Mesodermal cell (in vitro differentiated cells): ENCODE measurements at regions not wholly inside any gene's neighbourhood (a gene's known extent, or its start where the extent isn't known, plus 50 kb on each side); places are given as distances from the start of the nearest gene placed in this dataset.
"Not testable (repeated sequence)": the region's sequence is repeated elsewhere in the genome, so short reads cannot be mapped to it uniquely, and the experiment has no call there.

Source experiments
- H3K27ac ChIP-seq: 2 replicates; pipeline ENCODE4 v1.7.0; 2013; ENCODE audit warnings: mild to moderate bottlenecking, low read depth, low read length, moderate library complexity; ENCODE audit not compliant: severe bottlenecking
- H3K36me3 ChIP-seq: 2 replicates; pipeline ENCODE4 v1.7.1; 2013; ENCODE audit warnings: mild to moderate bottlenecking, low read length, moderate library complexity; ENCODE audit not compliant: control insufficient read depth, insufficient read depth
- H3K4me1 ChIP-seq: one replicate; pipeline ENCODE4 v1.7.1; 2013; ENCODE audit warnings: mild to moderate bottlenecking, low read length; ENCODE audit not compliant: insufficient read depth, control insufficient read depth, poor library complexity, severe bottlenecking
- H3K4me3 ChIP-seq: 2 replicates; pipeline ENCODE4 v1.7.0; 2013; ENCODE audit warnings: low read length, control low read depth, mild to moderate bottlenecking; ENCODE audit not compliant: insufficient read depth, poor library complexity, severe bottlenecking; ENCODE audit errors: extremely low read depth
- H3K9me3 ChIP-seq: 2 replicates; pipeline ENCODE4 v1.7.1; 2013; ENCODE audit warnings: mild to moderate bottlenecking, low read length, moderate library complexity; ENCODE audit not compliant: control insufficient read depth
- WGBS, 2 experiments: methylation state at CpG; one replicate each; pipeline ENCODE4 v1.1.5; 2013; ENCODE audit warnings: missing lambda C conversion rate in 2 of 2; ENCODE audit not compliant: insufficient coverage in 2 of 2; 5-methylcytosine and 5-hydroxymethylcytosine counted together

DNA sequence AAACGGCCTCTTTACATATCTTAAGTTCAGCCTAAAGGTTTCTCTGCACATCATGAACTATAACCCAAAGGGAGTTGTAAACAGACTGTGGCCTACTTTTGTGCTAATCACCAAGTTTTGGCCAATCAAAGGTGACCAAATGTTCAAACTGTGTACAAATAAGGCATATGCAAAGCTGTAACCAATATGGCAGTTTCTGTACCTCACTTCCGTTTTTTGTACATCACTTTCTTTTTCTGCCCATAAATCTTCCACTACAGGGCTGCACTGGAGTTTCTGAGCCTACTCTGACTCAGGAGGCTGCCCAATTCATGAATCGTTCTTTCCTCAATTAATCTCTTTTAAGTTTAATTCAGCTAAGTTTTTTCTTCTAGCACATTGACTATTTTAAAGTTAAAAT, 318.7 kb downstream of the SLC7A11 start:
- WGBS, 2 experiments, result 84 to 100% methylated on average over 2 of the region's 3 CpGs
- no peaks in the 10 kb centered on the region for H3K36me3 ChIP-seq
- H3K4me3 ChIP-seq, result no peak overlapping the region
- no peaks in the 10 kb centered on the region for H3K4me1 ChIP-seq
- no peak overlapping the region for H3K27ac ChIP-seq
- no peaks in the 10 kb centered on the region for H3K9me3 ChIP-seq

DNA sequence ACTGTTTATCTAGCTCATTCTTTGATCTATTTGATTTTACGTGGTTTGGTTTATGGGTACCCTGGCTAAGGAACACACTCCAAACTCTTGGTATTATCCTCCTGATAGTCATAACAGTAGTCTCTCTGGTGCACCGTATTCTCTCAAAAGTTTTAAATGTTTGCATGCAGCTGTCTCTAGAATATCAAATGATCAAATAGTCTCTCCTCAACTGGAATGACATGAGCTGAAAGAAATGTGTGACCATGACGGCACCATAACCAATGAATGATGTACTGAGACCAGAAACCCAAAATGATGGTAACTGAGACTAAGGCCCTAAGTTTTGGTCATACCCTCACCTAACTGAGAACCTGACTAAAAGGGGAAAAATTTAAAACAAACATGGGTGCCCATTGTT, 319.4 kb downstream of the SLC7A11 start:
- 80 to 95% methylated on average over 2 of the region's 3 CpGs for WGBS, 2 experiments
- Histone ChIP-seq H3K4me1 (no peaks in the 10 kb centered on the region), H3K36me3 (no peaks in the 10 kb centered on the region), H3K27ac (no peak overlapping the region), H3K4me3 (no peak overlapping the region), H3K9me3 (no peaks in the 10 kb centered on the region)

DNA sequence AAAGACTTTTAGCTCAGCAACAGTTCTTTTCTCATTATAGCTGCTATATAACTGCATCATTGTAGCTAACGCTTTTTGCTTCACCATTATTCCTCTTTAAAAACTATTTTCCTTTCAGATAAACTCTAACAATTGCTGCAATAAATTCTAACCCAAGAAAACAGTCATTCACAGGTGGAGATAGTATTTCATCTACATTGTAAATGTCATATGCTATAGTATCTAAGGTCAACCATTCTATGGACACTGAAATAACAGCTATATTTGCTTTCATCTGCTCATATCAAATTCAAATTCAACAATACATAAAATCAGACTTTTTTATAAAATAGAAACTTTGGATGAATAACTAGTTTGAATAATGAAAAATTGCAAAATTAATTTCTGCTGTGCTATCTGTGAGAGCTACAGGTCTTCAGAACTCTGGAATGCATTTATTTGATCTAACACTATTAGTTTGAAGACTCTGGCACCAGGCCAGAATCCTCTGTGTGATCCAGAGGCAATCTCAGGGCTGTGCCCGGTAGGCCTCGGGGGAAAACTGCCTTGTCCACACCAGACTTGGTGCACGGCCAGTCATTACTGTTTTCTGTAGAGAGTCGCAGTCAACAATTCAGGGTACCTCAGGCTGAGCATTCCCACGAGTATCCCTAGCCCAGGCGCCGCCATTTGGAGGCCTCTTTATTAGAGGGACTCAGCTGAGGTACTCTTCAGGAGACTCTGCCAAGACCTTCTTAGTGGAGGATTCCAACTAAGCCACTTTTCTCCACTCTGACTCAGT, 332.4 kb downstream of the SLC7A11 start:
- Histone ChIP-seq H3K9me3 (no peaks in the 10 kb centered on the region), H3K4me3 (no peak overlapping the region), H3K27ac (no peak overlapping the region), H3K36me3 (no peaks in the 10 kb centered on the region), H3K4me1 (no peaks in the 10 kb centered on the region)
- WGBS, 2 experiments, result 85 to 98% methylated on average over 5 to 8 of the region's 8 CpGs

DNA sequence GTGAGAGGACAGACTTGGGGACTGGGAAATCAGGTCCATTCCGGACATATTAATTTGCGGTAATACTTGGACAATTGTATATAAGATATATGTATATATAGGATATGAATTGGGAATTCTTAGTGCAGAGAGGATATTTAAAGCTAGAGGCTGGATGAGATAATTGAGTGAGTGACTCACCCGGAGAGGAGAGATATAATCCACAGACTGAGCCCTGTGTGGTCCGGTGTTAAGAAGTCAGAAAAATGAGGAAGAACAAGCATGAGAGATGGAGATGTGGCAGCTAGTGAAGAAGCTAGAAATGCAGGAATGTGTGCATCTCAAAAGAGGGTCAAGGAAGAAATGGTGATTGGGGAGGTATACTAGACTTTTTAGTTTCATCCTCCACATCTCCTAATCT, 336.2 kb downstream of the SLC7A11 start:
- 80 to 93% methylated on average over 2 of the region's 4 CpGs for WGBS, 2 experiments
- H3K27ac ChIP-seq, result no peak overlapping the region
- no peaks in the 10 kb centered on the region for H3K4me1 ChIP-seq
- no peaks in the 10 kb centered on the region for H3K36me3 ChIP-seq
- no peaks in the 10 kb centered on the region for H3K9me3 ChIP-seq
- no peak overlapping the region for H3K4me3 ChIP-seq

DNA sequence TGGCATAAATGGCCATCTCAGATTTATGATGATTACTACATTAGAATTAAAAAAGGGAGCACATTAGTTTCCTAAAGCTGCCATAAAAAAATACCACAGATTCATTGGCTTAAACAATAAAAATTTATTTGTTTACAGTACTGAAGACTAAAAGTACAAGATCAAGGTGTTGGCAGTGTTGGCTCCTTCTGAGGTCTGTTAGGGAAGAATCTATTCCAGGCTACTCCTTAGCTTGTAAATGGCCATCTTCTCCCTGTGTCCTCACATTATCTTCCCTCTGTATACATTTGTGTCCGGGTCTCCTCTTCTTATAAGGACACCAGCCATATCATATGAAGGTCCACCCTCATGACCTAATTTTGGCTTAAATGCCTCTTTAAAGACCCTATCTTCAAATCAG, 341.0 kb downstream of the SLC7A11 start:
- Histone ChIP-seq H3K27ac (no peak overlapping the region), H3K36me3 (no peaks in the 10 kb centered on the region), H3K4me3 (no peak overlapping the region), H3K4me1 (no peaks in the 10 kb centered on the region), H3K9me3 (no peaks in the 10 kb centered on the region)
- no CpG with 5 or more reads among the region's 1 CpG for WGBS, 2 experiments

DNA sequence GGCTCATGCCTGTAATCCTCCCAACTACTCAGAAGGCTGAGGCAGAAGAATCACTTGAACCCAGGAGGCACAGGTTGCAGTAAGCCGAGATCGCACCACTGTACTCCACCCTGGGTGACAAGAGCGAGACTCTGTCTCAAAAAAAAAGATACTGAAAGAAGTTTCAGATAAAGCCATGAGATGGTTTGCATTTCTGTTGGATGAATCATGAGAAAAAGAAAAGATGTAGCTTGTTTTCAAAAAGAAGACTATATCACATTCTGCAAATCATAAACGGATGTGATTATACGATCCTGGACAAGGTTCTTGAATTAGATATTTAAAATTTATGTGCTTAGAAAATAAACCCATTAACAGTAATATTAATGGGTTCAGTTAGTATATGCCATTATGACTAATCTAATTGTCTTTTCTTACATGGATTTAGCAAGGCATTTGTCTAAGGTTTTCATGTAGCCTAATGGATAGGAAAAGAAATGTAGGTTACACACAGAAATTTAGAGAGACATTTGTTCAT, 345.9 kb downstream of the SLC7A11 start:
- Histone ChIP-seq H3K36me3 (no peaks in the 10 kb centered on the region), H3K4me1 (no peaks in the 10 kb centered on the region), H3K4me3 (no peak overlapping the region), H3K27ac (no peak overlapping the region), H3K9me3 (no peaks in the 10 kb centered on the region)
- WGBS, 2 experiments, result 100% methylated on average over 1 of the region's 5 CpGs

DNA sequence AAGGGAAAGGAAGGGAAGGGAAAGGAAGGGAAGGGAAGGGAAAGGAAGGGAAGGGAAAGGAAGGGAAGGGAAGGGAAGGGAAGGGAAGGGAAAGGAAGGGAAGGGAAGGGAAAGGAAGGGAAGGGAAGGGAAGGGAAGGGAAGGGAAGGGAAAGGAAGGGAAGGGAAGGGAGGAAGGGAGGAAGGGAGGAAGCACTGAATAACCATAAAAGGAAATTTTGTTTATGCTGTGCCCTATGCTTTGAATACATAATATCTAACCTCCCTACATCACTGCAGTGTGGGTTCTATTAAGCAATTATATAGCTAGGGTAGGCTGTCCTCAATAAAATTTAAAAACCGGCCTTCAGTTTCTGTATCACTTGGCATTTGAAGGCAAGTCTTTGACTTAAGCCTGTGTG, 346.6 kb downstream of the SLC7A11 start:
- H3K4me1 ChIP-seq, result not testable (repeated sequence)
- WGBS, 2 experiments, result 100% methylated on average over 1 of the region's 1 CpG; no CpG with 5 or more reads in 1 of the 2 experiments

DNA sequence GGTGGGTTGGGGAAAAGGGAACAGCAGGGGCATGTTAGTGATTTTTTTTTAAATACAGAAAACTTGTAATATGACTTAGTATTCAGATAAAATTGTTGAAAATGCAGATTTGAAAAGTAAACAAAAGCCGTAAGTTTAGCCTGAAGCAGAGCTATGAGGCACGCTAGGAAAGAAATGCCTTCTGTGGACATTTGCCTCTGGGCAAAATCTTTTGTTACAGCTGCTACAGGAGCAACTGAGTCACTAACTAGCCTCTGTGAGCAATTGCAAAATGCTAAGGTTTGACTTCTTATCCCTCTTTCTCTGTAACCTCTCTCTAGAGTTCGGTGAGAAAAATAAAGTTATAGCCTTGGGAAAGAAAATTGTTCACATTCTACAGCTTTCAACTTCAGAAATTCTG, 350.0 kb downstream of the SLC7A11 start:
- no peaks in the 10 kb centered on the region for H3K36me3 ChIP-seq
- H3K4me3 ChIP-seq, result no peak overlapping the region
- no peaks in the 10 kb centered on the region for H3K4me1 ChIP-seq
- H3K9me3 ChIP-seq, result no peaks in the 10 kb centered on the region
- WGBS, 2 experiments, result 62 to 82% methylated on average over 2 of the region's 3 CpGs
- H3K27ac ChIP-seq, result no peak overlapping the region

More for the DNA sequence above, 346.6 kb downstream of the SLC7A11 start:
- H3K4me3 ChIP-seq, H3K27ac ChIP-seq, H3K36me3 ChIP-seq, H3K9me3 ChIP-seq: not testable (repeated sequence)

DNA sequence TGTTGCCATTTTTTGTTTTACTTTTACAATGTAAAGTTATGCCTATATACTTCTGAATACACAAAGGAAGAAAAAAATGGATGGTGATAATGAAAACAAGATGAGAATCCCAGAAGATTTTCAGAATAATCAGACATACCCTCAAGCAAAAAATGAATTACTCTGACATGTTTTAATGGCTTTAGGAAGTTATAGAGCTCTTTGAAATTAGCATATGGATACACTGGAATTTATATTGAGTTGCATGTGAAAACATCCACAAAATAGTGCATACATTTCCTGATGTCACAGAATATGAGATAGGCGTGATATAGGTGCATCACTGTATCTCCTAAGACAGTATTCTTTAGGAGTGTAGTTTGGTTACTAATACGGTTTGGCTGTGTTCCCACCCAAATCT, 351.3 kb downstream of the SLC7A11 start:
- Histone ChIP-seq H3K4me1 (no peaks in the 10 kb centered on the region), H3K36me3 (no peaks in the 10 kb centered on the region), H3K27ac (no peak overlapping the region), H3K4me3 (no peak overlapping the region), H3K9me3 (no peaks in the 10 kb centered on the region)
- 80% methylated on average over 1 of the region's 2 CpGs; no CpG with 5 or more reads in 1 of the 2 experiments for WGBS, 2 experiments

DNA sequence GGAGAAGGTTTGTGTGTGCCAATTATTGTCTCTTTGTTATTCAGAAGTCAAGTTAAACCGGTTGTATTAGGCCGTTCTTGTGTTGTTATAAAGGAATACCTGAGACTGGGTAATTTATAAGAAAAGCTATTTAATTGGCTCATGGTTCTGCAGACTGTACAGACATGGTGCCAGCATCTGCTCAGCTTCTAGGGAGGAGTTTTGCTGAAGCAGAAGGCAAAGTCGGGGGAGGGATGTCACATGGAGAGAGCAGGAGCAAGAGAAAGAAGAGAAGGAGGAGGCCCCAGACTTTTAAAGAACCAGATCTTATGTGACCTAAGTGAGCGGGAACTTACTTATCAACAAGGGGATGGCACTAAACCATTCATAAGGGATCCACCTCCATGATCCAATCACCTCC, 349.3 kb upstream of the PCDH18 start:
- 75 to 84% methylated on average over 1 to 3 of the region's 4 CpGs for WGBS, 2 experiments
- no peaks in the 10 kb centered on the region for H3K36me3 ChIP-seq
- H3K4me1 ChIP-seq, result no peaks in the 10 kb centered on the region
- H3K4me3 ChIP-seq, result no peak overlapping the region
- H3K27ac ChIP-seq, result no peak overlapping the region
- peaks cover 3% of the 10 kb centered on the region for H3K9me3 ChIP-seq

DNA sequence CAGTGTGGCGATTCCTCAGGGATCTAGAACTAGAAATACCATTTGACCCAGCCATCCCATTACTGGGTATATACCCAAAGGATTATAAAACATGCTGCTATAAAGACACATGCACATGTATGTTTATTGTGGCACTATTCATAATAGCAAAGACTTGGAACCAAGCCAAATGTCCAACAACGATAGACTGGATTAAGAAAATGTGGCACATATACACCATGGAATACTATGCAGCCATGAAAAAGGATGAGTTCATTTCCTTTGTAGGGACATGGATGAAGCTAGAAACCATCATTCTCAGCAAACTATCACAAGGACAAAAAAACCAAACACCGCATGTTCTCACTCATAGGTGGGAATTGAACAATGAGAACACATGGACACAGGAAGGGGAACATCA, 335.8 kb upstream of the PCDH18 start:
- not testable (repeated sequence) for H3K9me3 ChIP-seq, H3K27ac ChIP-seq, H3K36me3 ChIP-seq, H3K4me1 ChIP-seq, H3K4me3 ChIP-seq
- WGBS, 2 experiments, result no CpG with 5 or more reads among the region's 3 CpGs
